PC-9 (cell line): ENCODE measurements at regions not wholly inside any gene's neighbourhood (a gene's known extent, or its start where the extent isn't known, plus 50 kb on each side); places are given as distances from the start of the nearest gene placed in this dataset.

Experiments used
- BruUV-seq: library from RNA; stranded (reverse); fragments of 400-500 nt; replicated peaks from 2 replicates; lab custom pipeline; 2021; lab: Mats Ljungman, UMichigan
- CTCF ChIA-PET: fragments of 300-600 bp; sonication (Branson Sonifier 250); formaldehyde crosslinking; loops from one replicate; lab custom pipeline; 2022; ENCODE audit warnings: antibody characterized with exemption; lab: Charles Lee
- POLR2A ChIA-PET: fragments of 300-600 bp; sonication (Branson Sonifier 250); formaldehyde crosslinking; loops from one replicate; lab custom pipeline; 2022; ENCODE audit warnings: antibody characterized with exemption; ENCODE audit not compliant: unreplicated experiment; lab: Charles Lee
- DNase-seq, 2 experiments: peaks; one replicate each; pipeline versions ENCODE4 v3.0.0 to v3.0.0-alpha.2; 2015 to 2022; ENCODE audit warnings: mixed read lengths in 1 of 2
- H2AFZ ChIP-seq: fragments of 200-600 bp; sonication (generic); 2 replicates; pipeline ENCODE4 v1.8.1; 2017; ENCODE audit warnings: antibody characterized with exemption
- H3F3A ChIP-seq: fragments of 200-600 bp; sonication (generic); 2 replicates; pipeline ENCODE4 v1.8.1; 2017; ENCODE audit warnings: antibody characterized with exemption, mild to moderate bottlenecking, low read depth; ENCODE audit not compliant: insufficient read depth
- H3K27ac ChIP-seq: fragments of 200-600 bp; sonication (generic); 2 replicates; pipeline ENCODE4 v1.6.1; 2016; ENCODE audit warnings: mixed run types
- H3K27me3 ChIP-seq: fragments of 200-600 bp; sonication (generic); 2 replicates; pipeline ENCODE4 v1.6.1; 2016; ENCODE audit warnings: low read depth, mixed run types; ENCODE audit not compliant: insufficient read depth
- H3K36me3 ChIP-seq: fragments of 200-600 bp; sonication (generic); 2 replicates; pipeline ENCODE4 v1.6.1; 2016; ENCODE audit warnings: low read depth, mixed run types
- H3K4me1 ChIP-seq: fragments of 200-600 bp; sonication (generic); replicated peaks from 2 replicates; pipeline ENCODE4 v1.6.1; 2016; ENCODE audit warnings: mixed run types; ENCODE audit not compliant: insufficient read depth
- H3K4me2 ChIP-seq: fragments of 200-600 bp; sonication (generic); 2 replicates; pipeline ENCODE4 v1.6.1; 2017; ENCODE audit warnings: mixed run types
- H3K4me3 ChIP-seq: fragments of 200-600 bp; sonication (generic); 2 replicates; pipeline ENCODE4 v1.6.1; 2016; ENCODE audit warnings: mixed run types
- H3K79me2 ChIP-seq: fragments of 200-600 bp; sonication (generic); 2 replicates; pipeline ENCODE4 v1.6.1; 2017; ENCODE audit warnings: low read depth, mixed run types
- H3K9me2 ChIP-seq: fragments of 200-600 bp; sonication (generic); 2 replicates; pipeline ENCODE4 v1.8.1; 2017; ENCODE audit warnings: mild to moderate bottlenecking; ENCODE audit not compliant: insufficient read depth
- H3K9me3 ChIP-seq: fragments of 200-600 bp; sonication (generic); 2 replicates; pipeline ENCODE4 v1.8.1; 2016; ENCODE audit warnings: low read depth; ENCODE audit not compliant: insufficient read depth
- H4K20me1 ChIP-seq: fragments of 200-600 bp; sonication (generic); 2 replicates; pipeline ENCODE4 v1.8.1; 2017; ENCODE audit not compliant: insufficient read depth
- EZH2 ChIP-seq: fragments of 200-600 bp; sonication (generic); IDR thresholded peaks from 2 replicates; pipeline ENCODE4 v1.8.0; 2017; ENCODE audit warnings: antibody characterized with exemption, low read depth
- intact Hi-C: fragments of 100-400 bp; cut with micrococcal nuclease; formaldehyde crosslinking; loops from one replicate; pipeline ENCODE4 v1.10.0; 2022; ENCODE audit not compliant: unreplicated experiment
- TF ChIP-seq, protein P1 (sequence below): fragments of 200-600 bp; sonication (generic); conservative IDR thresholded peaks from 2 replicates; pipeline ENCODE4 v1.6.1; 2017; ENCODE audit warnings: mixed run types, antibody characterized with exemption, mild to moderate bottlenecking, moderate library complexity

DNA sequence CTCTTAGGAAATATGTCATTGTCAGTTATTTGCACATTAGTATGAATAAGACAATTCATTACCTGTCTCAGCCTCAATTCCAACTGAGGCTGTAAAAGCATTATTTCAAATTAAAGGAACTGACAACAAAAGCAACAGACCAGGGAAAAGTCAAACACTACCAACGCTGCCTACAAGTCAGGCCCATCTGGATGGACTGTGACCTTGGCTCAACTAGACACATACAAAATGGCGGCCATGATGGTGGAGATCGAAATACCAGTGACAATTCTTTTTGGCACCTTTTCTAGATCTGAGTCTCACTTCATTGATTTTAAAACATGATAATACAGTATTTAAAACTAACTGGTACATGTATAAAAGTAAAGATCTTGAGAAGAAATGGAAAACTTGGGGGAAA lies 160.7 kb downstream of the DHX15 start:
- Histone ChIP-seq H2AFZ (no peak overlapping the region), H3K9me2 (no peaks in the 10 kb centered on the region), H3K4me1 (no peaks in the 10 kb centered on the region), H3K27ac (no peak overlapping the region), H3K36me3 (no peaks in the 10 kb centered on the region), H3F3A (no peaks in the 10 kb centered on the region), H3K9me3 (no peaks in the 10 kb centered on the region), H3K4me3 (no peak overlapping the region), H3K27me3 (peaks cover 20% of the 10 kb centered on the region), H3K4me2 (no peak overlapping the region), H3K79me2 (no peaks in the 10 kb centered on the region), H4K20me1 (no peaks in the 10 kb centered on the region)
- intact Hi-C loops, result no loop called here
- BruUV-seq, result no TSS peak
- ChIA-PET POLR2A (no interaction called here), CTCF (no interaction called here)
- TF ChIP-seq, protein P1, sequence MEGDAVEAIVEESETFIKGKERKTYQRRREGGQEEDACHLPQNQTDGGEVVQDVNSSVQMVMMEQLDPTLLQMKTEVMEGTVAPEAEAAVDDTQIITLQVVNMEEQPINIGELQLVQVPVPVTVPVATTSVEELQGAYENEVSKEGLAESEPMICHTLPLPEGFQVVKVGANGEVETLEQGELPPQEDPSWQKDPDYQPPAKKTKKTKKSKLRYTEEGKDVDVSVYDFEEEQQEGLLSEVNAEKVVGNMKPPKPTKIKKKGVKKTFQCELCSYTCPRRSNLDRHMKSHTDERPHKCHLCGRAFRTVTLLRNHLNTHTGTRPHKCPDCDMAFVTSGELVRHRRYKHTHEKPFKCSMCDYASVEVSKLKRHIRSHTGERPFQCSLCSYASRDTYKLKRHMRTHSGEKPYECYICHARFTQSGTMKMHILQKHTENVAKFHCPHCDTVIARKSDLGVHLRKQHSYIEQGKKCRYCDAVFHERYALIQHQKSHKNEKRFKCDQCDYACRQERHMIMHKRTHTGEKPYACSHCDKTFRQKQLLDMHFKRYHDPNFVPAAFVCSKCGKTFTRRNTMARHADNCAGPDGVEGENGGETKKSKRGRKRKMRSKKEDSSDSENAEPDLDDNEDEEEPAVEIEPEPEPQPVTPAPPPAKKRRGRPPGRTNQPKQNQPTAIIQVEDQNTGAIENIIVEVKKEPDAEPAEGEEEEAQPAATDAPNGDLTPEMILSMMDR, result no peak
- no peak for TF ChIP-seq EZH2
- DNase-seq, result no peak

DNA sequence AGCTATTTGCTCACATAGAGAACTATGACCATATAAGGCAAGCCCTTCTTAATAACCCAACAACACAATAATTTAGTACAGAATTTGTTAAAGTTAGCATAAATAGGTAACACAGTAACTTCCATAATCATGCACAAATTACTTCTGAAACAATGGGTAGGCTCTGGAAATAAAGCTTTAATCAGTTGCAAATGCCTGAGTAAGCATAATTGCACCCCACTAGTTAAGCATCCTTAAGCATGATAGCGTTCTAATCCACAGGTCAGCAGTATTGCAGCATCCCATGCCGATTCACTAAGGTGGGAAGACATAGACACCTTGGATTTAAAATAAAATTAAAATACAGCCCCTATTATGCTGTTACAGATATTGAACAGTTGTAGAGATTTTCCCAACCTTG lies 161.7 kb downstream of the DHX15 start:
- no peak overlapping the region for H3K4me3 ChIP-seq
- H3K4me1 ChIP-seq, result no peaks in the 10 kb centered on the region
- H3K27ac ChIP-seq, result no peak overlapping the region
- intact Hi-C loops, result no loop called here
- no peaks in the 10 kb centered on the region for H4K20me1 ChIP-seq
- no peak overlapping the region for H2AFZ ChIP-seq
- no peaks in the 10 kb centered on the region for H3K9me3 ChIP-seq
- no peaks in the 10 kb centered on the region for H3K9me2 ChIP-seq
- H3K27me3 ChIP-seq, result peaks cover 15% of the 10 kb centered on the region
- H3K79me2 ChIP-seq, result no peaks in the 10 kb centered on the region
- no peak for DNase-seq
- no peaks in the 10 kb centered on the region for H3F3A ChIP-seq
- H3K4me2 ChIP-seq, result no peak overlapping the region
- ChIA-PET CTCF (interaction anchor here (0.6 kb wide), 2 partner anchors 566 to 945 kb away, joined by 3 read pairs; no protein-coding TSS in a partner anchor), POLR2A (no interaction called here)
- no TSS peak for BruUV-seq
- H3K36me3 ChIP-seq, result no peaks in the 10 kb centered on the region
- TF ChIP-seq EZH2, result no peak
- TF ChIP-seq, protein P1, result no peak

DNA sequence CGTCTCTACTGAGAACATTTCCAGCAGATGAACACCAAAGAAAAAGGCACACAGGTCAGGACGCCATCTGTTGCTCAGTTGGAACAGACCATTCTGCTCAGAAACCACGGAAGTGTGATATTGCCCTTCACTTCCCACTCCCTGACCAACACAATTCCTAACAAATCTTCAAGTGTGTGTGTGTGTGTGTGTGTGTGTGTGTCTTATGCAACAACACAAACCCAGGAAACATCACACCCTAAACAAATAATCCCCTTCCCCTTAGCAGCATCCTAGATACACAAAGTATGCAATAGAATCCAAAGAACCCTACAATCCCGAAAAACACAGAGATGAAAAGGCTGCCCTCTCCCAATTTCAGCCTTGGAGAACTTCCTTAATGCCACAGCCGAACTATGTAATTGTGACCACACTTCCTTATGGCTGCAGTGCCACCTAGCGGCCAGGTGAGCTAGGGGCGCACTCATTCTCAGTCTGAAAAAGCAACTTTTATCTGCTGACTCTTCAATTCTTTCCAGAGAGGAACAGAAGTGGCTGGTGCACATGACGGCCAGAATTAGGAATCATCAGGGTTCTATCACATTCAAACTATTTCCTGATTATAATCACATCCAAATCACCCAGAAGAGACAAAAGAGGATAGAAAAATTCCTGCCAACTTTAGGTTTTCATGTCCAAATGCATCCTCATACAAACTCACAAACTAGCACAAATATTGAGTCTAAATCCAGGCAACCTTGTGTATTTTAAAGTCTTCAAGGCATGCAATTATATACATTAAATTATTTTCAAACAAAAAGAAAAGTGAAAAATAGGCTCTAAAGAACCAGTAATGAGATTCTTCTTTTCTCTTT lies 164.9 kb downstream of the DHX15 start:
- TF ChIP-seq, protein P1, result peak; percentile 89
- TF ChIP-seq EZH2, result no peak
- H3K79me2 ChIP-seq, result no peaks in the 10 kb centered on the region
- peak; percentile 60 to 61 for DNase-seq
- no peaks in the 10 kb centered on the region for H3K9me2 ChIP-seq
- H3K27ac ChIP-seq, result no peak overlapping the region
- no peak overlapping the region for H2AFZ ChIP-seq
- H3F3A ChIP-seq, result no peaks in the 10 kb centered on the region
- peaks cover 13% of the 10 kb centered on the region; the same call in 1 of the 2 replicates for H3K27me3 ChIP-seq
- BruUV-seq, result no TSS peak
- no peaks in the 10 kb centered on the region for H3K36me3 ChIP-seq
- ChIA-PET POLR2A (no interaction called here), CTCF (no interaction called here)
- no peak overlapping the region for H3K4me2 ChIP-seq
- no peaks in the 10 kb centered on the region for H3K9me3 ChIP-seq
- intact Hi-C loops, result loop anchor here (1.0 to 10.0 kb wide), 2 partner anchors 1522 to 1725 kb away; partner anchors contain the start of gene GBA3
- H4K20me1 ChIP-seq, result no peaks in the 10 kb centered on the region
- H3K4me3 ChIP-seq, result no peak overlapping the region
- no peaks in the 10 kb centered on the region for H3K4me1 ChIP-seq
